ENCODE measurements at regions not wholly inside any gene's neighbourhood (a gene's known extent, or its start where the extent isn't known, plus 50 kb on each side); places are given as distances from the start of the nearest gene placed in this dataset.

GRCh38 chr6:40848038-40848437 lies 191.0 kb downstream of the UNC5CL start:
- TF ChIP-seq CTCF (IDR thresholded peaks at IDR 0.05 in 4 of 5, conservative IDR thresholded peaks at IDR 0.05 in 1 of 5), result no peak
- TF ChIP-seq POLR2A (IDR thresholded peaks at IDR 0.05), result no peak
